OCI-LY1 (cell line): ENCODE measurements at regions not wholly inside any gene's neighbourhood (a gene's known extent, or its start where the extent isn't known, plus 50 kb on each side); places are given as distances from the start of the nearest gene placed in this dataset.

Experiments
- EZH2 ChIP-seq: fragments of 200-600 bp; sonication (generic), shearing (Covaris generic); IDR thresholded peaks from 2 replicates; pipeline ENCODE4 v1.8.0; 2017; ENCODE audit warnings: borderline replicate concordance, mixed run types, mild to moderate bottlenecking, antibody characterized with exemption, low read length, moderate library complexity, mixed read lengths
- TF ChIP-seq, protein P1 (sequence below): fragments of 200-600 bp; sonication (generic), shearing (Covaris generic); IDR thresholded peaks from 2 replicates; pipeline ENCODE4 v1.5.1; 2017; ENCODE audit warnings: mild to moderate bottlenecking, antibody characterized with exemption, low read length, moderate library complexity, mixed read lengths

DNA sequence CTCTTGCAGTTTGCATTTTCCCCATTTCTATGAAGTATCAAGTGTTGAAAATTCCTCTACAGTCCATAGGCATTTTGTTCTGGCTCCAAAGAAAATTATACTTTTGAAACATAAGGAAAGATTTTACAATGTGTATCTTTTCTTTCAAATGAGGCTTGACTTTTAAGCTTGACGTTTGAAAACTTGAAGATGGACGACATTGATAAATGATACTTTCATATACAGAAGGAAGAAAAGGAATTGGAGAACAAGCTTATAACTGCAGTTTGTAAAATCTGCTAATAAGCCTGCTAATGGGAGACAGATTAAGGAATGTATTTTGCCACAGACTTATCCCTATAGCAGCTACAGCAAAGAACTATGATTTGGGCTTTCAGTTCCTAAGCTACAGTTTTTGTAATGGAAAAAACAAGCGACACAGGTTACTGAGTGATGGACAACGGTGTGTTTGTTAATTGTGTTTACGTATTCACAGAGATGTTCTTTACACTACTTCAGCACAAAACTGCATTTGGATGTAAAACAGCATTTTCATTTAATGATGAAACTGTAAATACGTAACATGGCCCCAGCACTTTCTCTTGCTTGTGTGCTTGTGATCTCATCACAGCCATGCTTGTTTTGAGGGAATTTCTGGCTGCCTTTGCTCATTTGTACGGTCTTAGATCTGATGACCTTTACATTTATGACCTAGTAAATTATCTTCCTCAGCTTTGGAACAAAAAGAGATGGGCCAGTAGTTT lies 83.2 kb upstream of the FAT1 start:
- TF ChIP-seq, protein P1, sequence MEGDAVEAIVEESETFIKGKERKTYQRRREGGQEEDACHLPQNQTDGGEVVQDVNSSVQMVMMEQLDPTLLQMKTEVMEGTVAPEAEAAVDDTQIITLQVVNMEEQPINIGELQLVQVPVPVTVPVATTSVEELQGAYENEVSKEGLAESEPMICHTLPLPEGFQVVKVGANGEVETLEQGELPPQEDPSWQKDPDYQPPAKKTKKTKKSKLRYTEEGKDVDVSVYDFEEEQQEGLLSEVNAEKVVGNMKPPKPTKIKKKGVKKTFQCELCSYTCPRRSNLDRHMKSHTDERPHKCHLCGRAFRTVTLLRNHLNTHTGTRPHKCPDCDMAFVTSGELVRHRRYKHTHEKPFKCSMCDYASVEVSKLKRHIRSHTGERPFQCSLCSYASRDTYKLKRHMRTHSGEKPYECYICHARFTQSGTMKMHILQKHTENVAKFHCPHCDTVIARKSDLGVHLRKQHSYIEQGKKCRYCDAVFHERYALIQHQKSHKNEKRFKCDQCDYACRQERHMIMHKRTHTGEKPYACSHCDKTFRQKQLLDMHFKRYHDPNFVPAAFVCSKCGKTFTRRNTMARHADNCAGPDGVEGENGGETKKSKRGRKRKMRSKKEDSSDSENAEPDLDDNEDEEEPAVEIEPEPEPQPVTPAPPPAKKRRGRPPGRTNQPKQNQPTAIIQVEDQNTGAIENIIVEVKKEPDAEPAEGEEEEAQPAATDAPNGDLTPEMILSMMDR = no peak
- TF ChIP-seq EZH2 = no peak
